Loucy (cell line): ENCODE measurements at regions not wholly inside any gene's neighbourhood (a gene's known extent, or its start where the extent isn't known, plus 50 kb on each side); places are given as distances from the start of the nearest gene placed in this dataset.

Experiments used
- H2AFZ ChIP-seq: fragments of 200-600 bp; sonication (generic); 2 replicates; pipeline ENCODE4 v1.6.0; 2016; ENCODE audit warnings: antibody characterized with exemption, mild to moderate bottlenecking, low read length, moderate library complexity
- H3F3A ChIP-seq: fragments of 200-600 bp; 2 replicates; pipeline ENCODE4 v1.6.0; 2016; ENCODE audit warnings: antibody characterized with exemption, low read depth, mild to moderate bottlenecking
- H3K27me3 ChIP-seq: fragments of 200-600 bp; sonication (generic); 2 replicates; pipeline ENCODE4 v1.6.1; 2014; ENCODE audit warnings: low read length, mild to moderate bottlenecking; ENCODE audit not compliant: insufficient read depth, poor library complexity, severe bottlenecking
- H3K36me3 ChIP-seq: fragments of 200-600 bp; sonication (generic); 2 replicates; pipeline ENCODE4 v1.6.1; 2016; ENCODE audit warnings: low read length; ENCODE audit not compliant: insufficient read depth
- H3K4me1 ChIP-seq: fragments of 200-600 bp; sonication (generic); 2 replicates; pipeline ENCODE4 v1.5.1; 2014; ENCODE audit warnings: low read length, mild to moderate bottlenecking; ENCODE audit not compliant: insufficient read depth, poor library complexity, severe bottlenecking
- H3K4me2 ChIP-seq: fragments of 200-600 bp; sonication (generic); 2 replicates; pipeline ENCODE4 v1.6.0; 2014; ENCODE audit warnings: antibody characterized with exemption, low read length, low read depth, mild to moderate bottlenecking; ENCODE audit not compliant: poor library complexity, severe bottlenecking
- H3K4me3 ChIP-seq: fragments of 200-600 bp; sonication (generic); 2 replicates; pipeline ENCODE4 v1.5.1; 2014; ENCODE audit warnings: low read length, mild to moderate bottlenecking, mixed read lengths; ENCODE audit not compliant: poor library complexity, severe bottlenecking
- H3K79me2 ChIP-seq: fragments of 200-600 bp; sonication (generic); 2 replicates; pipeline ENCODE4 v1.6.1; 2014; ENCODE audit warnings: low read length; ENCODE audit not compliant: insufficient read depth
- H3K9ac ChIP-seq: fragments of 200-600 bp; sonication (generic); 2 replicates; pipeline ENCODE4 v1.6.0; 2014; ENCODE audit warnings: mild to moderate bottlenecking, low read depth, low read length, moderate library complexity; ENCODE audit not compliant: poor library complexity, severe bottlenecking
- H3K9me2 ChIP-seq: fragments of 200-600 bp; sonication (generic); replicated peaks from 2 replicates; pipeline ENCODE4 v1.6.1; 2016; ENCODE audit warnings: low read depth, low read length, mixed read lengths
- H3K9me3 ChIP-seq: fragments of 200-600 bp; sonication (generic); 2 replicates; pipeline ENCODE4 v1.6.1; 2014; ENCODE audit warnings: mild to moderate bottlenecking, antibody characterized with exemption, low read length, low read depth; ENCODE audit not compliant: insufficient read depth
- H4K20me1 ChIP-seq: fragments of 200-600 bp; sonication (generic); 2 replicates; pipeline ENCODE4 v1.6.0; 2014; ENCODE audit warnings: antibody characterized with exemption, low read length, mild to moderate bottlenecking; ENCODE audit not compliant: insufficient read depth, poor library complexity, severe bottlenecking
- CTCF ChIP-seq: fragments of 200-600 bp; sonication (generic); conservative IDR thresholded peaks from 2 replicates; pipeline ENCODE4 v1.5.1; 2014; ENCODE audit warnings: mild to moderate bottlenecking, antibody characterized with exemption, low read length
- EZH2phosphoT487 ChIP-seq: fragments of 200-600 bp; IDR thresholded peaks from 2 replicates; pipeline ENCODE4 v1.6.1; 2018; ENCODE audit warnings: antibody characterized with exemption, mild to moderate bottlenecking, moderate library complexity, borderline replicate concordance

- Histone ChIP-seq H3K9ac (no peak overlapping the region), H3K4me2 (no peak overlapping the region), H3K9me3 (no peaks in the 10 kb centered on the region), H3F3A (no peaks in the 10 kb centered on the region), H4K20me1 (no peaks in the 10 kb centered on the region), H3K27me3 (no peaks in the 10 kb centered on the region), H3K4me3 (no peak overlapping the region), H3K9me2 (no peaks in the 10 kb centered on the region), H3K36me3 (no peaks in the 10 kb centered on the region), H3K4me1 (no peaks in the 10 kb centered on the region), H2AFZ (no peak overlapping the region), H3K79me2 (no peaks in the 10 kb centered on the region)
- TF ChIP-seq CTCF (no peak), EZH2phosphoT487 (no peak)
Observed at GRCh38 chr6:18663011-18663410, 275.9 kb downstream of the RNF144B start.

DNA sequence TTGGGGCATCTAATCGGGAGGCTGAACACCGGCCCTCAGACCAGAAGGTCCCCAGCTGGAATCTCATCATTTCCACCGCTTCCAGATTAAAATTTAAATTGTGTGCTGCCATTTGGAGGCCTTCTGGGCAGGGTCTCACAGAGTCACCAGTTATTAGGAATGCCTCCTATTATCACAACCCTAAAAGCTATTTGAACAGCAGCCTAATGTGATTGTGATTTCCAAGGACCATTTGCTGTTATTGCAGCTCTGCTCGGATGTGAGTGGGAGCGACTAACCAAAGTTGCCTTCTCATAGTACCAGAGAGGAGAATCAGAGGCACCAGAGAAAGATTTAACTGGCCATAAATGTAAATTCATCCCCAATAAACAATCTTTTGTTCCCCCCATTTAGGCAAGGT, 277.3 kb downstream of the RNF144B start:
- H3K4me3 ChIP-seq: no peak overlapping the region
- H3F3A ChIP-seq: no peaks in the 10 kb centered on the region
- no peaks in the 10 kb centered on the region for H3K9me2 ChIP-seq
- H3K79me2 ChIP-seq: no peaks in the 10 kb centered on the region
- H3K4me1 ChIP-seq: no peaks in the 10 kb centered on the region
- TF ChIP-seq EZH2phosphoT487 (no peak), CTCF (no peak)
- no peak overlapping the region for H2AFZ ChIP-seq
- no peak overlapping the region for H3K9ac ChIP-seq
- no peaks in the 10 kb centered on the region for H3K9me3 ChIP-seq
- no peaks in the 10 kb centered on the region for H3K27me3 ChIP-seq
- no peaks in the 10 kb centered on the region for H4K20me1 ChIP-seq
- no peak overlapping the region for H3K4me2 ChIP-seq
- H3K36me3 ChIP-seq: no peaks in the 10 kb centered on the region

GRCh38 chr6:18667612-18668011, 280.5 kb downstream of the RNF144B start:
- no peak for TF ChIP-seq EZH2phosphoT487
- TF ChIP-seq CTCF: no peak
- Histone ChIP-seq H3K4me1 (no peaks in the 10 kb centered on the region), H2AFZ (no peak overlapping the region), H3K4me3 (no peak overlapping the region), H3K9ac (no peak overlapping the region), H3K27me3 (no peaks in the 10 kb centered on the region), H3K4me2 (no peak overlapping the region), H3K9me2 (no peaks in the 10 kb centered on the region), H3K36me3 (no peaks in the 10 kb centered on the region), H3K9me3 (no peaks in the 10 kb centered on the region), H4K20me1 (no peaks in the 10 kb centered on the region), H3F3A (no peaks in the 10 kb centered on the region), H3K79me2 (no peaks in the 10 kb centered on the region)
